Tibial nerve (tissue), 4 donors: ENCODE measurements at regions not wholly inside any gene's neighbourhood (a gene's known extent, or its start where the extent isn't known, plus 50 kb on each side); places are given as distances from the start of the nearest gene placed in this dataset.

ENCODE experiments used
- EP300 ChIP-seq, 2 donors: sonication (generic); formaldehyde crosslinking; IDR thresholded peaks; one replicate each; pipeline ENCODE4 v1.6.1; 2017; ENCODE audit warnings: antibody characterized with exemption in 2 of 2, mild to moderate bottlenecking in 1 of 2
- TF ChIP-seq, protein P1 (sequence below), 5 experiments: fragments of 200-600 bp in 3 of 5; fragments of 450-650 bp in 2 of 5; sonication (generic) in 3 of 5; IDR thresholded peaks; one replicate each; pipeline ENCODE4 v1.5.1; 2016 to 2019; ENCODE audit warnings: antibody characterized with exemption in 5 of 5, mild to moderate bottlenecking in 3 of 5, moderate library complexity in 2 of 5

DNA sequence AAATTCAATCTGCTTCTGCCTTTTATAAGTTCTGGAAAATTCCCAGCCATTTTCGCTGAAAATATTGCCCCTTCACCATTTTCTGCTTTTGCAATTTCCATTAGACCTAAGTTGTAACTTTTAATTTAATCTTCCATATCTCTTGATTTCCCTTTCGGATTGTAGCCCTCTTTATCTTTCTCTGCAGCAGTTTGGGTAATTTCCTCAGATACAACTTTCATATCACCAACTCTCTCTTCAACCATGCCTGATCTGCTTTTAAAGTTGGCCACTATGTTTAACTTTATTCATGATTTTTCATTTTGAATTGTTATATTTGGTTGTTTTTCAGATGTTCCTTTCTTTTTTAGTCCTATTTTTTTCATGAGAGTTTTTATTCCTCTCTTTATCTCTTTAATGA, 157.0 kb upstream of the VLDLR start:
- TF ChIP-seq, protein P1, sequence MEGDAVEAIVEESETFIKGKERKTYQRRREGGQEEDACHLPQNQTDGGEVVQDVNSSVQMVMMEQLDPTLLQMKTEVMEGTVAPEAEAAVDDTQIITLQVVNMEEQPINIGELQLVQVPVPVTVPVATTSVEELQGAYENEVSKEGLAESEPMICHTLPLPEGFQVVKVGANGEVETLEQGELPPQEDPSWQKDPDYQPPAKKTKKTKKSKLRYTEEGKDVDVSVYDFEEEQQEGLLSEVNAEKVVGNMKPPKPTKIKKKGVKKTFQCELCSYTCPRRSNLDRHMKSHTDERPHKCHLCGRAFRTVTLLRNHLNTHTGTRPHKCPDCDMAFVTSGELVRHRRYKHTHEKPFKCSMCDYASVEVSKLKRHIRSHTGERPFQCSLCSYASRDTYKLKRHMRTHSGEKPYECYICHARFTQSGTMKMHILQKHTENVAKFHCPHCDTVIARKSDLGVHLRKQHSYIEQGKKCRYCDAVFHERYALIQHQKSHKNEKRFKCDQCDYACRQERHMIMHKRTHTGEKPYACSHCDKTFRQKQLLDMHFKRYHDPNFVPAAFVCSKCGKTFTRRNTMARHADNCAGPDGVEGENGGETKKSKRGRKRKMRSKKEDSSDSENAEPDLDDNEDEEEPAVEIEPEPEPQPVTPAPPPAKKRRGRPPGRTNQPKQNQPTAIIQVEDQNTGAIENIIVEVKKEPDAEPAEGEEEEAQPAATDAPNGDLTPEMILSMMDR (IDR thresholded peaks at IDR 0.05) = no peak
- TF ChIP-seq EP300 (IDR thresholded peaks at IDR 0.05) = no peak
